ENCODE measurements at regions not wholly inside any gene's neighbourhood (a gene's known extent, or its start where the extent isn't known, plus 50 kb on each side); places are given as distances from the start of the nearest gene placed in this dataset.

DNA sequence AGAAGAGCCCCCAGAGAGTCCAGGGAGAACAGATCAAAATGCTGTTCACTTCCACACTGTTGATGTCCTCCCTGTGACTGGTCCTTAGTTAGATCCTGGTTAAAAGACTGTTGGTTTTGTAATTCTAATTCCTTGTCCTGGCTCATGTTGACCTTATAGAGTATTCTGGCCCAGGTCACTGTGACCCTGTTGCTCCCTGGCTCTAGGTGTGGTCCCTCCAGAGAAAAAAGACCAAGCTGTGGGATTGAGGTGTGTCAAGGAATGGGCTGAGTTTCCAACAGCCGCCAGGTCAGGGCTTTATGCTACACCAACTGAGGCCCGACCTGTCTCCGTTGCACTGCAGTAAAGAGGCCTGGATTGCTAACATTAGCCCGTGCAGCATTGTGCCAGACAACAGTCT lies 241.0 kb upstream of the MSX2 start:
- TF ChIP-seq, protein P1, sequence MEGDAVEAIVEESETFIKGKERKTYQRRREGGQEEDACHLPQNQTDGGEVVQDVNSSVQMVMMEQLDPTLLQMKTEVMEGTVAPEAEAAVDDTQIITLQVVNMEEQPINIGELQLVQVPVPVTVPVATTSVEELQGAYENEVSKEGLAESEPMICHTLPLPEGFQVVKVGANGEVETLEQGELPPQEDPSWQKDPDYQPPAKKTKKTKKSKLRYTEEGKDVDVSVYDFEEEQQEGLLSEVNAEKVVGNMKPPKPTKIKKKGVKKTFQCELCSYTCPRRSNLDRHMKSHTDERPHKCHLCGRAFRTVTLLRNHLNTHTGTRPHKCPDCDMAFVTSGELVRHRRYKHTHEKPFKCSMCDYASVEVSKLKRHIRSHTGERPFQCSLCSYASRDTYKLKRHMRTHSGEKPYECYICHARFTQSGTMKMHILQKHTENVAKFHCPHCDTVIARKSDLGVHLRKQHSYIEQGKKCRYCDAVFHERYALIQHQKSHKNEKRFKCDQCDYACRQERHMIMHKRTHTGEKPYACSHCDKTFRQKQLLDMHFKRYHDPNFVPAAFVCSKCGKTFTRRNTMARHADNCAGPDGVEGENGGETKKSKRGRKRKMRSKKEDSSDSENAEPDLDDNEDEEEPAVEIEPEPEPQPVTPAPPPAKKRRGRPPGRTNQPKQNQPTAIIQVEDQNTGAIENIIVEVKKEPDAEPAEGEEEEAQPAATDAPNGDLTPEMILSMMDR (conservative IDR thresholded peaks at IDR 0.05; ENCODE audit: low read length) = no peak
- no peak for TF ChIP-seq EZH2phosphoT487 (IDR thresholded peaks at IDR 0.05; ENCODE audit: borderline replicate concordance, low read depth, low read length)

Measured in OCI-LY7 (cell line).